ENCODE measurements at regions not wholly inside any gene's neighbourhood (a gene's known extent, or its start where the extent isn't known, plus 50 kb on each side); places are given as distances from the start of the nearest gene placed in this dataset.
"Not testable (repeated sequence)": the region's sequence is repeated elsewhere in the genome, so short reads cannot be mapped to it uniquely, and the experiment has no call there.

DNA sequence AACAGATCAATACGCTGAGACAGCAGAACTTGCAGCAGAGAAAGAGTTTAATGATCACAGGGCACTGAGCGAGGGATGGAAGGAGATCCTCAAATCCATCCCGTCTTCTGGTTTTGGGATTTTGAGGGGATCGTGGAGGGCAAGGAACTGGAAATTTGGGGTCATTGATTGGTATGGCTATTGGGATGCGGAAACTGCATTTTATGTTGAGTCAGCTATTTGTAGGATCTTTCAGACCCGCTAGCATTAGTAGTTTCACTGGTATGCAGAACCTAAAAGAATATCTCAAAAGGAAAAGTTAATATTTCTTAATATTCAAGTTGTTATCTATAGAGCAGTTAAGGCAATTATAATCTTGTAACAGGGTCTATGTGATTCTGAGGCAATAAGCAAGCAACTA, 771.7 kb upstream of the CTNND2 start:
- ChIA-PET CTCF (no interaction called here), POLR2A (no interaction called here)
- WGBS (ENCODE audit: insufficient coverage), result 62% methylated on average over 2 of the region's 6 CpGs
- H3K27me3 ChIP-seq (replicated peaks in 1 of 2; ENCODE audit: control insufficient read depth in 2 of 2, extremely low read depth in 1 of 2, insufficient read depth in 2 of 2, low read length in 1 of 2), result no peaks in the 10 kb centered on the region
- H3K4me1 Mint-ChIP-seq, result no peaks in the 10 kb centered on the region
- H3K9me3 Mint-ChIP-seq, result peaks cover 12 to 20% (median 19%) of the 10 kb centered on the region in 3 donors
- H3K4me3 Mint-ChIP-seq, result no peak overlapping the region
- no peak for DNase-seq
- no peak overlapping the region for H3K27ac Mint-ChIP-seq
- no peaks in the 10 kb centered on the region for H3K4me1 ChIP-seq (ENCODE audit: control insufficient read depth in 1 of 2, extremely low read depth in 1 of 2, insufficient read depth in 2 of 2, low read length in 2 of 2)
- no peak overlapping the region for H3K27ac ChIP-seq (ENCODE audit: low read length)
- no peaks in the 10 kb centered on the region for H3K9me3 ChIP-seq
- ATAC-seq (replicated peaks in 1 of 4), result no peak
- no peaks in the 10 kb centered on the region for H3K27me3 Mint-ChIP-seq
- no peak overlapping the region for H3K4me3 ChIP-seq (ENCODE audit: control insufficient read depth in 1 of 2, extremely low read depth in 1 of 2, low read length in 1 of 2)
- H3K36me3 ChIP-seq (ENCODE audit: control insufficient read depth in 2 of 2, extremely low read depth in 1 of 2, insufficient read depth in 1 of 2, low read length in 1 of 2), result no peaks in the 10 kb centered on the region
- no peaks in the 10 kb centered on the region for H3K36me3 Mint-ChIP-seq

DNA sequence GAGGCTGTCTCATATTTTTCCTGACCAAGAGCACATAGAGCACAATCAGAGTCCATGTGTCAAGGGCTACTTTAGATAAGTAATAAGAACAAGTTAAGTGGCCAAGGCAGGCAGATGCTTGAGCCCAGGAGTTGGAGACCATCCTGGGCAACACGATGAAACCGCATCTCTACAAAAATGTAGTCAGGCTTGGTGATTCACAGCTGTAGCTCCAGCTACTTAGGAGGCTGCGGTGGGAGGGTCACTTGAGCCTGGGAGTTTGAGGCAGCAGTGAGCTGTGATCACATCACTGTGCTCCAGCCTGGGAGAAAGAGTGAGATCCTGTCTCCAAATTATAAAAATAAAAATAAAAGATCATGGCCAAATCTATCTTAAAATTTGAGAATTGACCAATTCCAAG, 767.9 kb upstream of the CTNND2 start:
- Mint-ChIP-seq H3K27ac (no peak overlapping the region), H3K36me3 (no peaks in the 10 kb centered on the region), H3K27me3 (no peaks in the 10 kb centered on the region), H3K9me3 (peaks cover 22 to 33% (median 24%) of the 10 kb centered on the region in 3 donors), H3K4me3 (no peak overlapping the region), H3K4me1 (no peaks in the 10 kb centered on the region)
- ChIA-PET POLR2A (no interaction called here), CTCF (no interaction called here)
- Histone ChIP-seq H3K27ac (ENCODE audit: low read length) (no peak overlapping the region), H3K36me3 (ENCODE audit: control insufficient read depth in 2 of 2, extremely low read depth in 1 of 2, insufficient read depth in 1 of 2, low read length in 1 of 2) (no peaks in the 10 kb centered on the region), H3K4me1 (ENCODE audit: control insufficient read depth in 1 of 2, extremely low read depth in 1 of 2, insufficient read depth in 2 of 2, low read length in 2 of 2) (no peaks in the 10 kb centered on the region), H3K27me3 (replicated peaks in 1 of 2; ENCODE audit: control insufficient read depth in 2 of 2, extremely low read depth in 1 of 2, insufficient read depth in 2 of 2, low read length in 1 of 2) (no peaks in the 10 kb centered on the region), H3K4me3 (ENCODE audit: control insufficient read depth in 1 of 2, extremely low read depth in 1 of 2, low read length in 1 of 2) (no peak overlapping the region), H3K9me3 (no peaks in the 10 kb centered on the region)
- 93% methylated on average over 2 of the region's 3 CpGs for WGBS (ENCODE audit: insufficient coverage)
- ATAC-seq (replicated peaks in 1 of 4) (no peak), DNase-seq (no peak)

DNA sequence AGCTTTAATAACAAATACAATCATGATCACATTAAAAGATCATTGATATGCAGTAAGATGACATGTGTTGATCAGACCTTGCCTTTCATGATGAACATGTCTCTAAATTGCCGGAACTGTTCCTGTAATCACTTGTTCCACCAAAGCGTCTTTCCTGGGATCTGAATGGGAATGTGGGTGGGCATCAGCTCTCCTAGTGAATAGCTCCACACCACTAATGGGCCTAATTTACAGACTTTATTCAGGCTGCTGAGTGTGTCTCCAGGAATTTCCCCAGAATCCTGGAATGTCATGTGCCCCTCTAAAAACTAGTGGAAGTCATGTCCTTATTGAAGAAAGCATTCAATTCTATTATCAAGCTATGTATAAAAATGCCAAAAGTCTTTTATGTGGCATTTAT, 765.1 kb upstream of the CTNND2 start:
- ATAC-seq (replicated peaks in 1 of 4) (no peak), DNase-seq (no peak)
- no peak overlapping the region for H3K27ac ChIP-seq (ENCODE audit: low read length)
- H3K27me3 ChIP-seq (replicated peaks in 1 of 2; ENCODE audit: control insufficient read depth in 2 of 2, extremely low read depth in 1 of 2, insufficient read depth in 2 of 2, low read length in 1 of 2), result no peaks in the 10 kb centered on the region
- Mint-ChIP-seq H3K27ac (no peak overlapping the region), H3K4me3 (no peak overlapping the region), H3K4me1 (no peaks in the 10 kb centered on the region), H3K36me3 (no peaks in the 10 kb centered on the region), H3K27me3 (no peaks in the 10 kb centered on the region), H3K9me3 (peaks cover 20 to 26% (median 25%) of the 10 kb centered on the region in 3 donors)
- H3K9me3 ChIP-seq, result no peaks in the 10 kb centered on the region
- POLR2A ChIA-PET, result no interaction called here
- H3K36me3 ChIP-seq (ENCODE audit: control insufficient read depth in 2 of 2, extremely low read depth in 1 of 2, insufficient read depth in 1 of 2, low read length in 1 of 2), result no peaks in the 10 kb centered on the region
- no peak overlapping the region for H3K4me3 ChIP-seq (ENCODE audit: control insufficient read depth in 1 of 2, extremely low read depth in 1 of 2, low read length in 1 of 2)
- whole genome bisulfite sequencing (ENCODE audit: insufficient coverage), result no CpG with 5 or more reads among the region's 2 CpGs
- no peaks in the 10 kb centered on the region for H3K4me1 ChIP-seq (ENCODE audit: control insufficient read depth in 1 of 2, extremely low read depth in 1 of 2, insufficient read depth in 2 of 2, low read length in 2 of 2)
- CTCF ChIA-PET, result no interaction called here

DNA sequence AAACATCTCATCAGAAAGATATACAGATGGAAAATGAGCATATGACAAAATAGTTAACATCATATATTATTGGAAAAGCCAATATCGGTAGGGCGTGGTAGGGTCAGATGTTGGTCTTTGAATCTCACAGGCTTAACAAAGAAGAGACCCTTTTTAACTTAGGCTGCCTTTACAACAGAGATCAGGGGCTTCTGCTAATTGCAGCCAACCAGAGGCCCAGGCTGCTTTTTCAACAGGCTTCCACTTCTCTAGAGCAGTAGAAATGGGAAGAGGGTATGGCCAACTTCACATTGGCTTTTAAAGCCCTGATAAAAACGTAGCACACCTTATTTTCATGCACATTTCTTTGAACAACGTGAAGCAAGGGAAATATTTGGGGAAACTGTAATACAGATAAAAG, 764.3 kb upstream of the CTNND2 start:
- H3K4me1 Mint-ChIP-seq, result no peaks in the 10 kb centered on the region
- DNase-seq (no peak), ATAC-seq (replicated peaks in 1 of 4) (no peak)
- no peaks in the 10 kb centered on the region for H3K36me3 ChIP-seq (ENCODE audit: control insufficient read depth in 2 of 2, extremely low read depth in 1 of 2, insufficient read depth in 1 of 2, low read length in 1 of 2)
- POLR2A ChIA-PET, result no interaction called here
- H3K27me3 Mint-ChIP-seq, result no peaks in the 10 kb centered on the region
- H3K27ac Mint-ChIP-seq, result no peak overlapping the region
- no peaks in the 10 kb centered on the region for H3K27me3 ChIP-seq (replicated peaks in 1 of 2; ENCODE audit: control insufficient read depth in 2 of 2, extremely low read depth in 1 of 2, insufficient read depth in 2 of 2, low read length in 1 of 2)
- no peaks in the 10 kb centered on the region for H3K4me1 ChIP-seq (ENCODE audit: control insufficient read depth in 1 of 2, extremely low read depth in 1 of 2, insufficient read depth in 2 of 2, low read length in 2 of 2)
- WGBS (ENCODE audit: insufficient coverage), result 100% methylated on average over 1 of the region's 4 CpGs
- H3K36me3 Mint-ChIP-seq, result no peaks in the 10 kb centered on the region
- no peak overlapping the region for H3K4me3 Mint-ChIP-seq
- no peaks in the 10 kb centered on the region for H3K9me3 ChIP-seq
- H3K4me3 ChIP-seq (ENCODE audit: control insufficient read depth in 1 of 2, extremely low read depth in 1 of 2, low read length in 1 of 2), result no peak overlapping the region
- CTCF ChIA-PET, result no interaction called here
- no peak overlapping the region for H3K27ac ChIP-seq (ENCODE audit: low read length)
- peaks cover 20 to 31% (median 30%) of the 10 kb centered on the region in 3 donors for H3K9me3 Mint-ChIP-seq

DNA sequence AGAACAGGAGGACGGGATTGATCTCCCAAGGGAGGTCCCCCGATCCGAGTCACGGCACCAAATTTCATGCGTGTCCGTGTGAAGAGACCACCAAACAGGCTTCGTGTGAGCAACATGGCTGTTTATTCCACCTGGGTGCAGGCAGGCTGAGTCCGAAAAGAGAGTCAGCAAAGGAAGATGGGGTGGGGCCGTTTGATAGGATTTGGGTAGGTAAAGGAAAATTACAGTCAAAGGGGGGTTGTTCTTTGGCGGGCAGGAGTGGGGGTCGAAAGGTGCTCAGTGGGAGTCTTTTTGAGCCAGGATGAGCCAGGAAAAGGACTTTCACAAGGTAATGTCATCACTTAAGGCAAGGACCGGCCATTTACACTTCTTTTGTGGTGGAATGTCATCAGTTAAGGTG, 763.6 kb upstream of the CTNND2 start:
- H3K4me1 Mint-ChIP-seq; H3K4me1 ChIP-seq (ENCODE audit: control insufficient read depth in 1 of 2, extremely low read depth in 1 of 2, insufficient read depth in 2 of 2, low read length in 2 of 2); POLR2A ChIA-PET; H3K27ac ChIP-seq (ENCODE audit: low read length); H3K36me3 ChIP-seq (ENCODE audit: control insufficient read depth in 2 of 2, extremely low read depth in 1 of 2, insufficient read depth in 1 of 2, low read length in 1 of 2); CTCF ChIA-PET; H3K27ac Mint-ChIP-seq; H3K4me3 Mint-ChIP-seq; H3K9me3 ChIP-seq; DNase-seq; ATAC-seq (replicated peaks in 1 of 4); H3K4me3 ChIP-seq (ENCODE audit: control insufficient read depth in 1 of 2, extremely low read depth in 1 of 2, low read length in 1 of 2); H3K27me3 ChIP-seq (replicated peaks in 1 of 2; ENCODE audit: control insufficient read depth in 2 of 2, extremely low read depth in 1 of 2, insufficient read depth in 2 of 2, low read length in 1 of 2); H3K27me3 Mint-ChIP-seq; H3K36me3 Mint-ChIP-seq: not testable (repeated sequence)
- 85% methylated on average over 5 of the region's 12 CpGs for WGBS (ENCODE audit: insufficient coverage)
- H3K9me3 Mint-ChIP-seq, result peaks cover 24 to 31% (median 31%) of the 10 kb centered on the region in 3 donors

DNA sequence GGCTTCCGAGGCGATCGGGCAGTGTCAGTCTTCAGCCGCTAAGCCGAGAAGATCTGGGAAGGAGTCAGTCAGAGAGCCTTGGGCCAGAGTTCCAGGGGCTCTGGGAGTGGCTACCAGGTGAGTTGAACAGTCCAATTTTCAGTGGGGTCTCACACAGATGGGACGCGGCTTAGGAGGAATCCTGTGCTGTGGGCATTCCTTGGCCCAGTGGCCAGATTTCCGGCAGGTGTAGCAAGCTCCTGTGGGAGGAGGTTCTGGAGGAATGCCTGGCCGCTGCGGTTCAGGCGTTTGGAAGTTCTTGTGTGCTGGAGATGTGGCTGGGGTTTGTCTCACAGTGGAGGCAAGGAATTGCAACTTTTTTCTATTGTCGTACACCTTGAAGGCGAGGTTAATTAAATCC, 761.5 kb upstream of the CTNND2 start:
- not testable (repeated sequence) for H3K27me3 Mint-ChIP-seq; H3K27ac ChIP-seq (ENCODE audit: low read length); H3K4me3 Mint-ChIP-seq

DNA sequence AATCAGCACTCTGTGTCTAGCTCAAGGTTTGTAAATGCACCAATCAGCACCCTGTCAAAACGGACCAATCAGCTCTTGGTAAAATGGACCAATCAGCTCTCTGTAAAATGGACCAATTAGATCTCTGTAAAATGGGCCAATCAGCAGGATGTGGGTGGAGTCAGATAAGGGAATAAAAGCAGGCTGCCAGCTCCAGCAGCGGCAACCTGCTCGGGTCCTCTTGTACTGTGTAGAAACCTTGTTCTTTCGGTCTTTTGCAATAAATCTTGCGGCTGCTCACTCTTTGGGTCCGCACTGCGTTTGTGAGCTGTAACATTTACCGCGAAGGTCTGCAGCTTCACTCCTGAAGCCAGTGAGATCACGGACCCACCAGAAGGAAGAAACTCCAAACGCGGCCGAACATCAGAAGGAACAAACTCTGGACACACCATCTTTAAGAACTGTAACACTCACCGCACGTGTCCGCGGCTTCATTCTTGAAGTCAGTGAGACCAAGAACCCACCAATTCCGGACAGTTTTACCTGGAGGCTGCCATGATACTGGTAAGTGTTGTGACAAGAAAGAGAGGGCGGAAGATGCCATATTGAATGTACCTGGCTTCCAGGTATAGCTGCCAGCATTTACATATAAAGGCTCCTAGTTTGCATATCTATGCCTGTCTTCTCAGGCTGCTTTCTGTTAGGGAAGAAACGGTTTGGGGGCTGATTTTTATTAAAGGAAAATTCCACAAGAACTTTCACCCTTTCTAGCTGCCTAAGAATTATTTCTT, 758.5 kb upstream of the CTNND2 start:
- ATAC-seq (replicated peaks in 1 of 4), result no peak
- Mint-ChIP-seq H3K36me3 (no peaks in the 10 kb centered on the region), H3K9me3 (peaks cover 15 to 48% (median 31%) of the 10 kb centered on the region in 3 donors), H3K4me1 (no peaks in the 10 kb centered on the region), H3K27ac (no peak overlapping the region), H3K4me3 (no peak overlapping the region), H3K27me3 (no peaks in the 10 kb centered on the region)
- Histone ChIP-seq H3K36me3 (ENCODE audit: control insufficient read depth in 2 of 2, extremely low read depth in 1 of 2, insufficient read depth in 1 of 2, low read length in 1 of 2) (no peaks in the 10 kb centered on the region), H3K9me3 (peaks cover 2% of the 10 kb centered on the region), H3K4me1 (ENCODE audit: control insufficient read depth in 1 of 2, extremely low read depth in 1 of 2, insufficient read depth in 2 of 2, low read length in 2 of 2) (no peaks in the 10 kb centered on the region), H3K4me3 (ENCODE audit: control insufficient read depth in 1 of 2, extremely low read depth in 1 of 2, low read length in 1 of 2) (no peak overlapping the region), H3K27ac (ENCODE audit: low read length) (no peak overlapping the region), H3K27me3 (replicated peaks in 1 of 2; ENCODE audit: control insufficient read depth in 2 of 2, extremely low read depth in 1 of 2, insufficient read depth in 2 of 2, low read length in 1 of 2) (no peaks in the 10 kb centered on the region)
- CTCF ChIA-PET, result no interaction called here
- 93% methylated on average over 8 of the region's 20 CpGs for WGBS (ENCODE audit: insufficient coverage)
- DNase-seq, result no peak
- POLR2A ChIA-PET, result no interaction called here

More for the DNA sequence above, 761.5 kb upstream of the CTNND2 start:
- H3K27me3 ChIP-seq (replicated peaks in 1 of 2; ENCODE audit: control insufficient read depth in 2 of 2, extremely low read depth in 1 of 2, insufficient read depth in 2 of 2, low read length in 1 of 2); H3K4me1 ChIP-seq (ENCODE audit: control insufficient read depth in 1 of 2, extremely low read depth in 1 of 2, insufficient read depth in 2 of 2, low read length in 2 of 2); DNase-seq; ATAC-seq (replicated peaks in 1 of 4); CTCF ChIA-PET; H3K27ac Mint-ChIP-seq; H3K9me3 ChIP-seq; H3K4me3 ChIP-seq (ENCODE audit: control insufficient read depth in 1 of 2, extremely low read depth in 1 of 2, low read length in 1 of 2); H3K36me3 ChIP-seq (ENCODE audit: control insufficient read depth in 2 of 2, extremely low read depth in 1 of 2, insufficient read depth in 1 of 2, low read length in 1 of 2); H3K36me3 Mint-ChIP-seq; H3K4me1 Mint-ChIP-seq; POLR2A ChIA-PET: not testable (repeated sequence)
- WGBS (ENCODE audit: insufficient coverage), result 97% methylated on average over 5 of the region's 13 CpGs
- peaks cover 20 to 33% (median 29%) of the 10 kb centered on the region in 3 donors for H3K9me3 Mint-ChIP-seq
